Mucosa of rectum (tissue), 2 donors: ENCODE measurements at regions not wholly inside any gene's neighbourhood (a gene's known extent, or its start where the extent isn't known, plus 50 kb on each side); places are given as distances from the start of the nearest gene placed in this dataset.
"Not testable (repeated sequence)": the region's sequence is repeated elsewhere in the genome, so short reads cannot be mapped to it uniquely, and the experiment has no call there.

Experiments
- H3K27ac ChIP-seq, 2 donors: one replicate each; pipeline ENCODE4 v1.7.0; 2013; ENCODE audit warnings: inconsistent platforms in 2 of 2, low read depth in 2 of 2, low read length in 2 of 2
- H3K27me3 ChIP-seq, 2 donors: one replicate each; pipeline ENCODE4 v1.7.0; 2013; ENCODE audit warnings: low read length in 2 of 2; ENCODE audit not compliant: control insufficient read depth in 2 of 2, insufficient read depth in 2 of 2
- H3K36me3 ChIP-seq, 2 donors: one replicate each; pipeline ENCODE4 v1.7.0; 2013; ENCODE audit warnings: low read length in 2 of 2; ENCODE audit not compliant: control insufficient read depth in 2 of 2, insufficient read depth in 2 of 2
- H3K4me1 ChIP-seq, 2 donors: one replicate each; pipeline ENCODE4 v1.7.0; 2013; ENCODE audit warnings: low read length in 2 of 2, mild to moderate bottlenecking in 1 of 2; ENCODE audit not compliant: control insufficient read depth in 2 of 2, insufficient read depth in 2 of 2
- H3K4me3 ChIP-seq, 2 donors: one replicate each; pipeline ENCODE4 v1.7.0; 2013; ENCODE audit warnings: low read length in 2 of 2
- H3K9ac ChIP-seq, 2 donors: one replicate each; pipeline ENCODE4 v1.7.0; 2013; ENCODE audit warnings: low read length in 2 of 2, low read depth in 1 of 2, mild to moderate bottlenecking in 1 of 2
- H3K9me3 ChIP-seq, 2 donors: one replicate each; pipeline ENCODE4 v1.7.0; 2013; ENCODE audit warnings: low read length in 2 of 2; ENCODE audit not compliant: control insufficient read depth in 2 of 2
- donor health status: healthy.
- donor health status: Normal muscosa, but diverticular disease.

DNA sequence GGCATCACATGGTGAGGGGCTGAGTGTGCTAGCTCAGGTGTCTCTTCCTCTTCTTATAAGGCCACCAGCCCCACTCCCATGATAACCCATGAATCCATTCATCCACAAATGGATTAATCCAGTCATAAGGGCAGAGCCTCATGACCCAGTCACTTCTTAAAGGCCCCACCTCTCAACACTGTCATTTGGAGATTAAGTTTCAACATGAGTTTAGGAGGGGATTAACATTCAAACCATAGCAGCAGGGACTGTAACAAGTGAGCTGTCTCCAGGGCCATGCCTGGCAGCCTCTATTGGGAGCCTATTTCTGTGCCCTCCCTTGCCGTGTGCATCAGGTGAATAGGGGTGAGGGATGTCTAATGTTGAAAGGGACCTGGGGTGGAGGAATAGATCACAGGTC lies 77.5 kb downstream of the CHRD start:
- Histone ChIP-seq H3K9ac (no peak overlapping the region), H3K9me3 (no peaks in the 10 kb centered on the region), H3K4me3 (no peak overlapping the region), H3K27me3 (no peaks in the 10 kb centered on the region), H3K4me1 (no peaks in the 10 kb centered on the region), H3K36me3 (no peaks in the 10 kb centered on the region), H3K27ac (no peak overlapping the region)

GRCh38 chr3:184457784-184458377 lies 78.0 kb downstream of the CHRD start:
- not testable (repeated sequence) for H3K9ac ChIP-seq, H3K27ac ChIP-seq, H3K36me3 ChIP-seq, H3K27me3 ChIP-seq, H3K4me1 ChIP-seq, H3K9me3 ChIP-seq, H3K4me3 ChIP-seq

GRCh38 chr3:184459355-184459754 lies 79.5 kb downstream of the CHRD start:
- Histone ChIP-seq H3K9ac (no peak overlapping the region), H3K9me3 (no peaks in the 10 kb centered on the region), H3K27ac (no peak overlapping the region), H3K36me3 (no peaks in the 10 kb centered on the region), H3K4me1 (no peaks in the 10 kb centered on the region), H3K27me3 (no peaks in the 10 kb centered on the region), H3K4me3 (no peak overlapping the region)

GRCh38 chr3:184460276-184460675 lies 80.4 kb downstream of the CHRD start:
- H3K9ac ChIP-seq, result no peak overlapping the region
- H3K27me3 ChIP-seq, result no peaks in the 10 kb centered on the region
- H3K4me1 ChIP-seq, result no peaks in the 10 kb centered on the region
- H3K27ac ChIP-seq, result no peak overlapping the region
- no peaks in the 10 kb centered on the region for H3K36me3 ChIP-seq
- no peak overlapping the region for H3K4me3 ChIP-seq
- H3K9me3 ChIP-seq, result no peaks in the 10 kb centered on the region

- Histone ChIP-seq H3K36me3 (no peaks in the 10 kb centered on the region), H3K4me1 (no peaks in the 10 kb centered on the region)
Observed at GRCh38 chr3:184461219-184461618, 81.4 kb downstream of the CHRD start.

GRCh38 chr3:184465883-184466412 lies 86.1 kb downstream of the CHRD start:
- Histone ChIP-seq H3K4me1 (peaks cover 0 to 4% of the 10 kb centered on the region in 2 donors), H3K27ac (no peak overlapping the region), H3K9me3 (no peaks in the 10 kb centered on the region), H3K27me3 (peaks cover 2 to 3% of the 10 kb centered on the region in 2 donors), H3K4me3 (no peak overlapping the region), H3K9ac (no peak overlapping the region), H3K36me3 (no peaks in the 10 kb centered on the region)

More at GRCh38 chr3:184461219-184461618, 81.4 kb downstream of the CHRD start:
- Histone ChIP-seq H3K9ac (no peak overlapping the region), H3K4me3 (no peak overlapping the region), H3K9me3 (no peaks in the 10 kb centered on the region), H3K27me3 (no peaks in the 10 kb centered on the region), H3K27ac (no peak overlapping the region)

DNA sequence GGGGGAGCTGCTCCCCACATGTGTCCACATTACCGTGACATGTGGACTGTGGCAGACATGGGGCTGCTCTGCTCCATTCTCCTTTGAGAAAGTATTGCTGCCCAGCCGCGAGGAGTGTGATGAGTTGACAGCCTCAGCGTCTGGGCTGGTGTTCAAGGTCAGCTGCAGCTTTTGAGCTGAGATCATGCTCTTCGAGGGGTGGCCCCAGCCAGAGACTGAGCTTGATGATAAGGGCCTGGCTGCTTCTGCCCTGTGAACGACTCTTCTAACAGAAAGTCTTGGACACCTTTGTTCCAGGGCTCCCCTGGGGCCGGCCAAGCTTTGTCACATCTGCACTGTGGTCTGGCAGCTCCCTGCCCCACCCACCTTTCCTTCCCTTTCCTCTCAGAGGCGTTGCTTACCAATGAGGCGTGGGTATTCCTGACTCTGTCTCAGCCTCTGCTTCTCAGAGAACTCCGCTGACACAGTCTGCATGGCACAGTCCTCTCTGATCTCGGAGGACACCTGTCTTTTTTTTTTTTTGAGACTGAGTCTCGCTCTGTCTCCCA lies 86.6 kb downstream of the CHRD start:
- H3K27me3 ChIP-seq, result peaks cover 2 to 3% of the 10 kb centered on the region in 2 donors
- no peak overlapping the region for H3K4me3 ChIP-seq
- H3K4me1 ChIP-seq, result peaks cover 0 to 4% of the 10 kb centered on the region in 2 donors
- no peak overlapping the region for H3K9ac ChIP-seq
- no peak overlapping the region for H3K27ac ChIP-seq
- H3K9me3 ChIP-seq, result no peaks in the 10 kb centered on the region
- no peaks in the 10 kb centered on the region for H3K36me3 ChIP-seq

- no peak overlapping the region for H3K27ac ChIP-seq
- H3K36me3 ChIP-seq, result no peaks in the 10 kb centered on the region
- no peak overlapping the region for H3K9ac ChIP-seq
- peaks cover 2 to 3% of the 10 kb centered on the region in 2 donors for H3K27me3 ChIP-seq
- no peak overlapping the region for H3K4me3 ChIP-seq
- peaks cover 0 to 4% of the 10 kb centered on the region in 2 donors for H3K4me1 ChIP-seq
- H3K9me3 ChIP-seq, result no peaks in the 10 kb centered on the region
Observed at GRCh38 chr3:184467171-184467570, 87.3 kb downstream of the CHRD start.

- no peak overlapping the region for H3K9ac ChIP-seq
- H3K4me3 ChIP-seq, result no peak overlapping the region
- peaks cover 2 to 8% of the 10 kb centered on the region in 2 donors for H3K27me3 ChIP-seq
- peaks cover 0 to 4% of the 10 kb centered on the region in 2 donors for H3K4me1 ChIP-seq
- no peaks in the 10 kb centered on the region for H3K36me3 ChIP-seq
- H3K9me3 ChIP-seq, result no peaks in the 10 kb centered on the region
- H3K27ac ChIP-seq, result no peak overlapping the region
Observed at GRCh38 chr3:184470551-184470950, 90.7 kb downstream of the CHRD start.

DNA sequence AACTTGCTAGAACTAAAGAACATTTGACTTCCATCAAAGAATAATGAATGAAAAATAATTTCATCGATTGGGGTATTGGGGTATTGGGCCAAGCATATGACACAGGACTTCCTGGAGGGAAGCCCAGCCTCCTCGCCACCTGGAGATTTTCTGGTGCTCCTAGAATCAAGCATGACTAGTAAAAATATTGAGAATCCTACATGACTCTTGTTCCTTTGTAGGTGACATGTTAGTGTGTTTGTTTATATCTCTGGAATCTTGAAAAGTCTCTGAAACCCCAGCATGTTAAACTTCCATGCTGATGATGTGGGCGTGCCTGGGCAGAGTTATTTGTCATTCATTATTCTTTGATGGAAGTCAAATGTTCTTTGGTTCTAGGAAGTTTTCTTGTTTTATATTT lies 90.1 kb upstream of the EPHB3 start:
- no peaks in the 10 kb centered on the region for H3K36me3 ChIP-seq
- no peak overlapping the region for H3K9ac ChIP-seq
- no peak overlapping the region for H3K27ac ChIP-seq
- H3K4me1 ChIP-seq, result peaks cover 0 to 3% of the 10 kb centered on the region in 2 donors
- no peaks in the 10 kb centered on the region for H3K9me3 ChIP-seq
- H3K4me3 ChIP-seq, result no peak overlapping the region
- peaks cover 2 to 8% of the 10 kb centered on the region in 2 donors for H3K27me3 ChIP-seq
